H1 (cell line): ENCODE measurements at regions not wholly inside any gene's neighbourhood (a gene's known extent, or its start where the extent isn't known, plus 50 kb on each side); places are given as distances from the start of the nearest gene placed in this dataset.

Source experiments
- CEBPB ChIP-seq: IDR thresholded peaks from 2 replicates; pipeline ENCODE4 v1.6.1; 2012; ENCODE audit warnings: low read depth, low read length
- EP300 ChIP-seq, 2 experiments: IDR thresholded peaks; 1 replicate in 1 of 2; 2 replicates in 1 of 2; pipeline ENCODE4 v1.6.1; 2011 to 2012; ENCODE audit warnings: low read depth in 2 of 2, low read length in 2 of 2, mild to moderate bottlenecking in 2 of 2, borderline replicate concordance in 1 of 2, inconsistent platforms in 1 of 2, moderate library complexity in 1 of 2
- RFX5 ChIP-seq: IDR thresholded peaks from 2 replicates; pipeline ENCODE4 v1.6.1; 2011; ENCODE audit warnings: low read depth, low read length, improper control_type of control experiment, borderline replicate concordance
- RXRA ChIP-seq: IDR thresholded peaks from 2 replicates; pipeline ENCODE4 v1.6.1; 2011; ENCODE audit warnings: low read depth, mild to moderate bottlenecking, low read length, moderate library complexity; ENCODE audit not compliant: insufficient read depth
- TF ChIP-seq, protein P1 (sequence below), 3 experiments: IDR thresholded peaks; 1 replicate in 2 of 3; 2 replicates in 1 of 3; pipeline versions ENCODE4 v1.5.1 to v1.6.1; 2011; ENCODE audit warnings: low read length in 3 of 3, mild to moderate bottlenecking in 3 of 3, inconsistent platforms in 2 of 3, low read depth in 1 of 3, moderate library complexity in 1 of 3; ENCODE audit not compliant: insufficient read depth in 1 of 3; ENCODE audit errors: control extremely low read depth in 1 of 3
- TF ChIP-seq, protein P2 (sequence below): IDR thresholded peaks from 2 replicates; pipeline ENCODE4 v1.6.1; 2012; ENCODE audit warnings: inconsistent platforms

GRCh38 chr7:56811081-56811480 lies 321.2 kb downstream of the ZNF479 start:
- no peak for TF ChIP-seq CEBPB
- TF ChIP-seq RXRA, result no peak
- TF ChIP-seq, protein P1, sequence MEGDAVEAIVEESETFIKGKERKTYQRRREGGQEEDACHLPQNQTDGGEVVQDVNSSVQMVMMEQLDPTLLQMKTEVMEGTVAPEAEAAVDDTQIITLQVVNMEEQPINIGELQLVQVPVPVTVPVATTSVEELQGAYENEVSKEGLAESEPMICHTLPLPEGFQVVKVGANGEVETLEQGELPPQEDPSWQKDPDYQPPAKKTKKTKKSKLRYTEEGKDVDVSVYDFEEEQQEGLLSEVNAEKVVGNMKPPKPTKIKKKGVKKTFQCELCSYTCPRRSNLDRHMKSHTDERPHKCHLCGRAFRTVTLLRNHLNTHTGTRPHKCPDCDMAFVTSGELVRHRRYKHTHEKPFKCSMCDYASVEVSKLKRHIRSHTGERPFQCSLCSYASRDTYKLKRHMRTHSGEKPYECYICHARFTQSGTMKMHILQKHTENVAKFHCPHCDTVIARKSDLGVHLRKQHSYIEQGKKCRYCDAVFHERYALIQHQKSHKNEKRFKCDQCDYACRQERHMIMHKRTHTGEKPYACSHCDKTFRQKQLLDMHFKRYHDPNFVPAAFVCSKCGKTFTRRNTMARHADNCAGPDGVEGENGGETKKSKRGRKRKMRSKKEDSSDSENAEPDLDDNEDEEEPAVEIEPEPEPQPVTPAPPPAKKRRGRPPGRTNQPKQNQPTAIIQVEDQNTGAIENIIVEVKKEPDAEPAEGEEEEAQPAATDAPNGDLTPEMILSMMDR (IDR thresholded peaks at IDR 0.05; ENCODE audit: control extremely low read depth in 1 of 3, insufficient read depth in 1 of 3, low read depth in 1 of 3, low read length in 3 of 3), result no peak
- TF ChIP-seq RFX5, result no peak
- TF ChIP-seq, protein P2, sequence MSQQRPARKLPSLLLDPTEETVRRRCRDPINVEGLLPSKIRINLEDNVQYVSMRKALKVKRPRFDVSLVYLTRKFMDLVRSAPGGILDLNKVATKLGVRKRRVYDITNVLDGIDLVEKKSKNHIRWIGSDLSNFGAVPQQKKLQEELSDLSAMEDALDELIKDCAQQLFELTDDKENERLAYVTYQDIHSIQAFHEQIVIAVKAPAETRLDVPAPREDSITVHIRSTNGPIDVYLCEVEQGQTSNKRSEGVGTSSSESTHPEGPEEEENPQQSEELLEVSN, result no peak
- TF ChIP-seq EP300 (IDR thresholded peaks at IDR 0.05; ENCODE audit: borderline replicate concordance in 1 of 2, low read depth in 2 of 2, low read length in 2 of 2), result no peak
